Psoas muscle (tissue), 7 donors: ENCODE measurements at regions not wholly inside any gene's neighbourhood (a gene's known extent, or its start where the extent isn't known, plus 50 kb on each side); places are given as distances from the start of the nearest gene placed in this dataset.

ENCODE experiments used
- ATAC-seq, 4 donors: fragments of 200-7000 bp; cut with Tn5 transposase; one replicate each; pipeline ENCODE4 v1.9.1; 2020; ENCODE audit warnings: moderate library complexity in 3 of 4, mild to moderate bottlenecking in 2 of 4
- DNase-seq, 2 donors: peaks; one replicate each; pipeline ENCODE4 v3.0.0-alpha.2; 2020
- H3K27ac ChIP-seq: fragments of 200-600 bp; one replicate; pipeline ENCODE4 v1.8.0; 2022
- H3K27me3 ChIP-seq, 3 donors: fragments of 200-600 bp in 1 of 3; one replicate each; pipeline versions ENCODE4 v1.6.1 to v1.8.0; 2013 to 2022; ENCODE audit warnings: low read length in 2 of 3, mild to moderate bottlenecking in 2 of 3, moderate library complexity in 1 of 3; ENCODE audit not compliant: insufficient read depth in 3 of 3
- H3K36me3 ChIP-seq, 2 donors: fragments of 200-600 bp in 1 of 2; one replicate each; pipeline versions ENCODE4 v1.6.1 to v1.8.0; 2013 to 2022; ENCODE audit warnings: low read depth in 1 of 2, mild to moderate bottlenecking in 1 of 2, moderate library complexity in 1 of 2; ENCODE audit not compliant: insufficient read depth in 1 of 2
- H3K4me1 ChIP-seq: fragments of 200-600 bp; one replicate; pipeline ENCODE4 v1.8.0; 2022
- H3K4me3 ChIP-seq: fragments of 200-600 bp; one replicate; pipeline ENCODE4 v1.8.0; 2022; ENCODE audit warnings: mild to moderate bottlenecking
- H3K9me3 ChIP-seq: fragments of 200-600 bp; one replicate; pipeline ENCODE4 v1.8.0; 2022
- WGBS, 3 donors: extraction: QIAGEN DNeasy Blood & Tissue Kit; methylation state at CpG; one replicate each; pipeline versions ENCODE4 v1.1.6 to v1.1.7; 2013; 5-methylcytosine and 5-hydroxymethylcytosine counted together
- intact Hi-C, 2 donors: fragments of 100-400 bp; cut with DNase I; formaldehyde crosslinking; loops; one replicate each; pipeline versions ENCODE4 v1.11.0 to v1.14.2; 2022
- TF ChIP-seq, protein P1 (sequence below): fragments of 200-600 bp; IDR thresholded peaks from one replicate; pipeline ENCODE4 v1.8.0; 2022; ENCODE audit warnings: antibody characterized with exemption
- donor health status: healthy with polysubstance abuse.
- donor health status: DM: no; HTN: no; CAD: no; lungs with moderate emphysema.
- donor health status: Bipolar disorder and iron deficiency.
- donor health status: healthy.
- donor health status: DM: yes; HTN: yes; CAD: no.
- donor health status: DM: no; HTN: no; CAD: no.
- donor health status: DM: yes; HTN: yes; CAD: no.

DNA sequence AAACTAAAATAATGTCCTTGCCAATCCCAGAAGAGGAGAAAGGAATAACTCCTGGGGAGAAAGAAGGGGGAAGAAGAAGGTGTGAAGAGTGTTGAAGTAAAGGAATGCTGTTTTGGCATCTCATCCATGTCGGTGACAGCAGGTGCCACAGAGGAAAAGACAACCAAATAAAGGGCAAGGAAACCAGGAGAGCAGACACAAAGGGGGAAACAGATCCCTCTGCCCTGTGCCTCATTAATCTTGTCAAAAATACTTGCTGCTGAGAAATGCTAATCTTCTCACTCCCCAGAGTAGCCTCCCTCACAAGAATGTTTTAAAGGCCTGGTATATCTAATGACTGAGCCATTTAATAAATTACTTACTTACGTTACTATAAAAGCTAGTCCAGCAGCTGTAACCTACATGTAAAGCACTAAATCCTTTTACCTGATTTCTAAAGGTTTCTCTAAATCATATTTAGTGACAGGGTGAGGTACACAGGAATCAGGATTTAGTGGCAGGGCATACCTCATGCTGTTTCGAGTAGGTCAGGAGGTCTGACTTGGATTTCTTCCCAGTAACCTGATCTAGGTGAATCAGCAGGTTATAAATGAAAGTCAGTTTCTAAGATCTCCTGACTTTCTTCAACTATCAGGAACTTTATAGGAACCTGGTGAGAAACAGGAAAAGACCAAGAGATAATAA lies 377.1 kb downstream of the CENPW start:
- ATAC-seq: peak; percentile 90 to 97 (median 94)

DNA sequence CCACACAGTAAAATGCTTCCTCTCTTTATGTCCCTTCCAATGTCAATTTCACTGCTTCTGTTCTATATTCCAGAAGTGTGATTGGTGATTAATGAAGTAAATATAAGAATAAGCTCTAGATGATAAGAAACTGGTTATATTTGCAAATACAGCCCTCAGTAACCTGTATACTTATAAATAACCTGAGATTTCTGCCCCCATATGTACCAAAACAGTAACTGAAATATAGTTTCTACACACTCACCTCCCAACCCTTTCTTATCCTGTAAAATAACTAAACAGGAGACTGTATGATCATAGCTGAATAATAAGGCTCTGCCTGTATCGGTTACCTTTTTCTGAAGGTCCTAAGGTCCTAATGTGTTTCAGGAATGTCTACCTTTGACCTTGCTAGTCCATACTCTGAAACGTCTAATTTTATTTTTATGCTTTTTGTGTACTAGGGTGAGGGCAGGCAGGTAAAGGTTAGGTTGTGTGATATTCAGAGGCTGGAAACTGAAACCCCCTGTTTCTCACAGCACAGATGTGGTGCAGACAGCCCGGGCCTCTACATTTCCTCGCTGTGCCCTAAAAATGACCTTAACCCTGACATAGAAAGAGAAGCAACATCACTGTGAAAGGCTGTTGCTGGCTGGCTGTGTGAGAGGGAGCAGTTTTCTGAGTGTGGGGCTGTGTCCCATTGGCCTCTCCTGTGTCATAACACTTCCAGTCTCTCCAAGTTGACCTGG lies 378.8 kb downstream of the CENPW start:
- no peak overlapping the region for H3K4me3 ChIP-seq
- WGBS, 3 donors: 32 to 45% (median 45%) methylated on average over 4 of the region's 4 CpGs
- TF ChIP-seq, protein P1, sequence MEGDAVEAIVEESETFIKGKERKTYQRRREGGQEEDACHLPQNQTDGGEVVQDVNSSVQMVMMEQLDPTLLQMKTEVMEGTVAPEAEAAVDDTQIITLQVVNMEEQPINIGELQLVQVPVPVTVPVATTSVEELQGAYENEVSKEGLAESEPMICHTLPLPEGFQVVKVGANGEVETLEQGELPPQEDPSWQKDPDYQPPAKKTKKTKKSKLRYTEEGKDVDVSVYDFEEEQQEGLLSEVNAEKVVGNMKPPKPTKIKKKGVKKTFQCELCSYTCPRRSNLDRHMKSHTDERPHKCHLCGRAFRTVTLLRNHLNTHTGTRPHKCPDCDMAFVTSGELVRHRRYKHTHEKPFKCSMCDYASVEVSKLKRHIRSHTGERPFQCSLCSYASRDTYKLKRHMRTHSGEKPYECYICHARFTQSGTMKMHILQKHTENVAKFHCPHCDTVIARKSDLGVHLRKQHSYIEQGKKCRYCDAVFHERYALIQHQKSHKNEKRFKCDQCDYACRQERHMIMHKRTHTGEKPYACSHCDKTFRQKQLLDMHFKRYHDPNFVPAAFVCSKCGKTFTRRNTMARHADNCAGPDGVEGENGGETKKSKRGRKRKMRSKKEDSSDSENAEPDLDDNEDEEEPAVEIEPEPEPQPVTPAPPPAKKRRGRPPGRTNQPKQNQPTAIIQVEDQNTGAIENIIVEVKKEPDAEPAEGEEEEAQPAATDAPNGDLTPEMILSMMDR: no peak
- no peaks in the 10 kb centered on the region for H3K36me3 ChIP-seq
- ATAC-seq: no peak
- H3K27ac ChIP-seq: peak overlapping the region; percentile 89
- intact Hi-C loops: no loop called here
- no peak for DNase-seq
- H3K9me3 ChIP-seq: no peaks in the 10 kb centered on the region
- H3K4me1 ChIP-seq: peaks cover 17% of the 10 kb centered on the region
- no peaks in the 10 kb centered on the region for H3K27me3 ChIP-seq

More for the DNA sequence above, 377.1 kb downstream of the CENPW start:
- TF ChIP-seq, protein P1: no peak
- intact Hi-C loops: no loop called here
- Histone ChIP-seq H3K27ac (peak overlapping the region; percentile 89), H3K4me3 (peak overlapping the region; percentile 17), H3K4me1 (peaks cover 17% of the 10 kb centered on the region), H3K9me3 (no peaks in the 10 kb centered on the region), H3K27me3 (no peaks in the 10 kb centered on the region), H3K36me3 (no peaks in the 10 kb centered on the region)
- WGBS, 3 donors: 21 to 25% (median 21%) methylated on average over 3 of the region's 3 CpGs
- DNase-seq: no peak

DNA sequence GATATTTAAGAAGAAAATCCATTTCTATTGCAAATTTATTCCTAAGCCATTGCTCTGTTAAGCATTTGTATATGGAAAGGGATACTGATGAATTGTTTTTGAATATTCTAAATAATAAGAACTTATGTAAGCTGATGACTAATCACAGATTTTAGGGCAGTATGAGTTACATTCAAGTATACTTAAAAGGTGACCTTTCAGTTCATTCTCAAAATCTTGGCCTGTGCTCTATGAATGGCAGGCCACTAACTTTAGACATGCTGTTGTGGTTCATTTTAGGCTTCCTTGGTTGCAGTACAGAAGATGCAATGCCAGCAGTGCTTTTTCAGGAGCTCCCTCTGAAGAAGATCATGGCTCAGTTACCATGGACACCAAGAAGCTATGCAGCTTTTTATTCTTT lies 380.4 kb downstream of the CENPW start:
- intact Hi-C loops: no loop called here
- TF ChIP-seq, protein P1: no peak
- DNase-seq (no peak), ATAC-seq (no peak)
- Histone ChIP-seq H3K4me1 (peaks cover 17% of the 10 kb centered on the region), H3K27me3 (no peaks in the 10 kb centered on the region), H3K4me3 (no peak overlapping the region), H3K9me3 (no peaks in the 10 kb centered on the region), H3K36me3 (no peaks in the 10 kb centered on the region), H3K27ac (no peak overlapping the region)

DNA sequence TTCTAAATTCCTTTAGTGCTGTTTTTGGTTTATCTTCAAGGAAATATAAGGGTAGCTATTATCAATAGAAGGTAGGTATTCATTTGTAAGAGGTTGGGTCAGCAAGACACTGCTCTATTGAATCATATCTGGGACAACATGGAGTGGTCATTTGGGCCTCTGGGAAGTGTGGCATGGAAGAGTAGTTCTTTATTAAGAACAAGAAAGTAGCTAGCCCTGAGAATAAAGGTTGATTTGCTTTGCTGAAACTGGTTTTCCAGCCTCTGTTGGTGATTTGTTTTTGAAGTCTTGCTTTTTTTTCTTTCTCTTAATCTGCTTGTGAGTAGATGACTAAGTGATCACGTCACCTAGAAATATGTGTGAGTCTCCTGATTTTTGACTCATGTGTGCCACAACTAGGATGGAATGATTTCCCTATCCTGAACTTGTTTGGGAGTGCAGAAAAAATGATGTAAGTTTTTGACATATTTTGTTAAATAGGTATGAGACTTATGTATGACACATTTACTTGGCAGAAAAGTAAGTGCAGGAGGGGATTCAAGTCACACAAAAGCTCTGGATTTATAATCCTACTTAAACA lies 381.8 kb downstream of the CENPW start:
- Histone ChIP-seq H3K9me3 (no peaks in the 10 kb centered on the region), H3K27me3 (no peaks in the 10 kb centered on the region), H3K4me3 (no peak overlapping the region), H3K4me1 (peaks cover 5% of the 10 kb centered on the region), H3K27ac (no peak overlapping the region), H3K36me3 (no peaks in the 10 kb centered on the region)
- DNase-seq (no peak), ATAC-seq (no peak)
- intact Hi-C loops: no loop called here
- WGBS, 3 donors: 88 to 90% (median 89%) methylated on average over 1 of the region's 1 CpG
- TF ChIP-seq, protein P1: no peak
